Activated CD8-positive, alpha-beta T cell treated with anti-CD3 and anti-CD28 coated beads for 36 hours (primary cell): ENCODE measurements at regions not wholly inside any gene's neighbourhood (a gene's known extent, or its start where the extent isn't known, plus 50 kb on each side); places are given as distances from the start of the nearest gene placed in this dataset.

Experiments
- ATAC-seq: fragments of 200-7000 bp; cut with Tn5 transposase; one replicate; pipeline ENCODE4 v1.10.0; 2021; ENCODE audit warnings: mild to moderate bottlenecking, moderate library complexity
- CTCF ChIA-PET: fragments of 350-600 bp; sonication (Branson Sonifier 250); formaldehyde crosslinking; loops from one replicate; lab custom pipeline; 2021; ENCODE audit warnings: antibody characterized with exemption; lab: Charles Lee
- POLR2A ChIA-PET: fragments of 350-600 bp; sonication (Branson Sonifier 250); formaldehyde crosslinking; loops from one replicate; lab custom pipeline; 2021; ENCODE audit warnings: antibody characterized with exemption; lab: Charles Lee
- DNase-seq: peaks from one replicate; pipeline ENCODE4 v3.0.0-alpha.2; 2020
- H3K27ac Mint-ChIP-seq: one replicate; pipeline ENCODE4 v1.8.0; 2021; ENCODE audit warnings: mild to moderate bottlenecking, mixed read lengths
- H3K27me3 Mint-ChIP-seq: one replicate; pipeline ENCODE4 v1.8.0; 2021; ENCODE audit warnings: mixed read lengths
- H3K36me3 Mint-ChIP-seq: one replicate; pipeline ENCODE4 v1.8.0; 2021; ENCODE audit warnings: low read depth, mixed read lengths
- H3K4me1 Mint-ChIP-seq: one replicate; pipeline ENCODE4 v1.8.0; 2021; ENCODE audit warnings: low read depth, mixed read lengths
- H3K4me3 Mint-ChIP-seq: one replicate; pipeline ENCODE4 v1.8.0; 2021; ENCODE audit warnings: mild to moderate bottlenecking, moderate library complexity, mixed read lengths
- H3K9me3 Mint-ChIP-seq: one replicate; pipeline ENCODE4 v1.8.0; 2021; ENCODE audit warnings: mixed read lengths
- CTCF ChIP-seq: fragments of 200-600 bp; IDR thresholded peaks from one replicate; pipeline ENCODE4 v1.8.0; 2022; ENCODE audit warnings: antibody characterized with exemption, mild to moderate bottlenecking
- intact Hi-C: fragments of 100-400 bp; cut with micrococcal nuclease; formaldehyde crosslinking; loops from one replicate; pipeline ENCODE4 v1.10.0; 2022

- ATAC-seq = no peak
- ChIA-PET CTCF (no interaction called here), POLR2A (no interaction called here)
- no peak for TF ChIP-seq CTCF
- peaks cover 1% of the 10 kb centered on the region for H3K27me3 Mint-ChIP-seq
- no peaks in the 10 kb centered on the region for H3K9me3 Mint-ChIP-seq
- no peak overlapping the region for H3K4me3 Mint-ChIP-seq
- intact Hi-C loops = no loop called here
- H3K27ac Mint-ChIP-seq = no peak overlapping the region
- no peak for DNase-seq
- H3K4me1 Mint-ChIP-seq = no peaks in the 10 kb centered on the region
- no peaks in the 10 kb centered on the region for H3K36me3 Mint-ChIP-seq
Measured at GRCh38 chr1:83000286-83000685, 998.6 kb downstream of the TTLL7 start.

GRCh38 chr1:82995951-82996350, 1003.0 kb downstream of the TTLL7 start:
- no peak overlapping the region for H3K27ac Mint-ChIP-seq
- ChIA-PET CTCF (no interaction called here), POLR2A (no interaction called here)
- no peaks in the 10 kb centered on the region for H3K36me3 Mint-ChIP-seq
- H3K4me3 Mint-ChIP-seq = no peak overlapping the region
- no peak for TF ChIP-seq CTCF
- ATAC-seq = no peak
- DNase-seq = no peak
- H3K4me1 Mint-ChIP-seq = no peaks in the 10 kb centered on the region
- intact Hi-C loops = no loop called here
- peaks cover 1% of the 10 kb centered on the region for H3K27me3 Mint-ChIP-seq
- peaks cover 3% of the 10 kb centered on the region for H3K9me3 Mint-ChIP-seq

- H3K4me3 Mint-ChIP-seq = no peak overlapping the region
- ATAC-seq (no peak), DNase-seq (no peak)
- H3K27ac Mint-ChIP-seq = no peak overlapping the region
- peaks cover 1% of the 10 kb centered on the region for H3K27me3 Mint-ChIP-seq
- CTCF ChIA-PET = no interaction called here
- POLR2A ChIA-PET = no interaction called here
- H3K9me3 Mint-ChIP-seq = peaks cover 4% of the 10 kb centered on the region
- no peak for TF ChIP-seq CTCF
- H3K4me1 Mint-ChIP-seq = no peaks in the 10 kb centered on the region
- intact Hi-C loops = no loop called here
- H3K36me3 Mint-ChIP-seq = no peaks in the 10 kb centered on the region
Measured at GRCh38 chr1:82994616-82995263, 1004.2 kb downstream of the TTLL7 start.

- Mint-ChIP-seq H3K4me1 (no peaks in the 10 kb centered on the region), H3K27me3 (no peaks in the 10 kb centered on the region), H3K36me3 (no peaks in the 10 kb centered on the region), H3K9me3 (peaks cover 4% of the 10 kb centered on the region), H3K4me3 (no peak overlapping the region), H3K27ac (no peak overlapping the region)
- no peak for ATAC-seq
- TF ChIP-seq CTCF = no peak
- CTCF ChIA-PET = no interaction called here
- intact Hi-C loops = no loop called here
- POLR2A ChIA-PET = interaction anchor here (0.7 kb wide), 1 partner anchor 31 kb away, joined by 4 read pairs; no protein-coding TSS in a partner anchor
- DNase-seq = no peak
Measured at GRCh38 chr1:82991569-82991968, 1007.4 kb downstream of the TTLL7 start.

DNA sequence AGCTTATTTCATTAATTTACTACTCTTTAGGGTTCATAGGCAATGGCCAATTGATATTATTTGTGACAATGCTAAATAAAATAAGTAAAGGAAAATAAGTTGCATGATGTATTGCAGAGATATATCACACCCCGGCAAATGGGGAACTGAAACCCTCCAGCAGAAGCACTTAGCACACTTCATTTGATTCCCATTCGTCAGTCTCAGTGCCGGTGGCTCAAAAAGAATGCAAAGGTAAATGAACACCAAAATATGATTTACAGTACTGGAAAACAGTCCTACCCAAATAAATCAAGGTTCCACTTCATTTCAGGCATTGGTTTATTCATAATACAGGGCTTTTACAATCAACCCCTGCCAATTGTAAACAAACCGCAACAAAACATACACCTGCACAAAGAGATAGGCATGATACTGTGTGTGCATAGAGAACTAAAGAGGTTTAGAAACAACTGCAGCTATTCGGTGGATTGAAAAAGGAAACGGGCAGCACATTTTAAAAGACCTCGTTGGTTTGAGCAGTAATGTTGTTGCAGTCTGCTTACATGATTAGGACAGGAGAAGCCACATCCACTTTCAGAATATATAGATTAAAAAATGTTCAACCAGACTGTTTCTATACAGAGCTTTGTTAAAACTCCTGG, 1019.2 kb downstream of the TTLL7 start:
- Mint-ChIP-seq H3K27me3 (peaks cover 5% of the 10 kb centered on the region), H3K36me3 (no peaks in the 10 kb centered on the region), H3K4me3 (no peak overlapping the region), H3K27ac (no peak overlapping the region), H3K9me3 (no peaks in the 10 kb centered on the region), H3K4me1 (no peaks in the 10 kb centered on the region)
- no peak for TF ChIP-seq CTCF
- CTCF ChIA-PET = no interaction called here
- intact Hi-C loops = no loop called here
- POLR2A ChIA-PET = no interaction called here
- ATAC-seq (no peak), DNase-seq (no peak)
